ENCODE measurements at regions not wholly inside any gene's neighbourhood (a gene's known extent, or its start where the extent isn't known, plus 50 kb on each side); places are given as distances from the start of the nearest gene placed in this dataset.

DNA sequence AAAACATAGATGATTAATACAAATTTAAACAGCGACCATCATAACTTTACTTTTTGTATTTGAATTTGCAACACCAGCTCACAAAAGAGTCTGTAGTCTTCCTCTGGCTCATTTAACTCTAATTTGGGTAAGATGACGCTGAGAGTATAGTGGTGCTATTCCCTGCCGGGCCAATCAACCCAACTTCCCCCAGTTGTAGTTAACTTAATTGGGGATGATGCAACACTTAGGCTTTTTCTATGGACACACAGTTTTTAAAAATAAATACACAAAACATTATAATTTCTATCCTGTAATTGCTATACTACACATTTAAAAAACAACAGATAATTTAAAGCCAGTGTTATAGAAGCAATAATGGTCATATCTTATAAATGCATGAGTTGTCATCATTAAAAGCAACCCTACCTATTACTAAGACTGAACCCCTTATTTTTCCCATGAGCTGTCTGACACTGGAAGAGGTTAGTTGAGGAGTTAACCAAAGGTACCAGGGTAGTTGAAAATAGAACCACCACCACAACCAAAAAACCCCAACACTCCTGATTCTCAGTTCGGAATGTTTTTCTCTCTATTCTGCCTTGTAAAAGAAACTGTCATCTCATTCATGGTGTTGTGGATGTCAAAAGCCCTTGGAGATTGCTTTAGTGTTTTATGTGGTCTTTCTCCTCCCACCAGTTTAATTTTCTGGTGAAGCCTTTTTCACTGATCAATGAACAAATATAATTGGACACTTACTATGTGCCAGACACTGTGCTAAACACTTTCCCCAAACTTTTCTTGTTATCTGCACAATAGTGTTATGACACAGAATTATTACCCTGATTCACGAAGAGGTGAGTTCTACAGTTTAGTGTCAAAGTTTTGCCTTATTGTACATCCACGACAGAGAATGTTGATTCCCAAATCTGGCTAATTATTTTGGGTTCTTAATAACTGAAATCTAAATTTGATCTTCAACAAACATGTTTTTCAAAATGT is 61.5 kb upstream of the RAPGEF2 start:
- no peak for DNase-seq (ENCODE audit: low read depth)

DNA sequence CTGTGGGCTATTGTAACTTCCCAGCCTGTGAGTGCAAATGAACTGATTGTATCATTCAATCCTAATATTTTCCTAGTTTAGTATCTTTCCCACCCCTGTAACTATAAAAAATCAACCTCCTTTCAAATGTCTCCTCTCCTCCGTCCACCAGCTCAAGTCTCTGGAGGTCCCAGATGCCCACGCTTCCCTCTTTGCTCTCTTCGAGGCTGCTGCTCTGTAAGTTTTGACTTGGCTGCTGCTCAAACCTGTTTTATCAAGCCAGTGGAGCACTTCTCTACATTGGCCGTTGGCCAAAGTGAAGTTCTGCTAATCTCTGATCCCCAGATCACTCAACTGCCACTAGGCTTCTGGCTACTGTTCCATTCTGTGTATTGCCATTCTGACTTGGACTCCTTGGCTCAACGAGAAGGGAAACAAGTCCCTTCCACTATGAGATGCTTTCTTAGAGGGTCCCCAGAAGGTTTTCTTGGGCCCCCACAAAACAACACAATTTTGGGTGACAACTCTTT is 60.7 kb upstream of the RAPGEF2 start:
- DNase-seq (ENCODE audit: low read depth) = no peak

DNA sequence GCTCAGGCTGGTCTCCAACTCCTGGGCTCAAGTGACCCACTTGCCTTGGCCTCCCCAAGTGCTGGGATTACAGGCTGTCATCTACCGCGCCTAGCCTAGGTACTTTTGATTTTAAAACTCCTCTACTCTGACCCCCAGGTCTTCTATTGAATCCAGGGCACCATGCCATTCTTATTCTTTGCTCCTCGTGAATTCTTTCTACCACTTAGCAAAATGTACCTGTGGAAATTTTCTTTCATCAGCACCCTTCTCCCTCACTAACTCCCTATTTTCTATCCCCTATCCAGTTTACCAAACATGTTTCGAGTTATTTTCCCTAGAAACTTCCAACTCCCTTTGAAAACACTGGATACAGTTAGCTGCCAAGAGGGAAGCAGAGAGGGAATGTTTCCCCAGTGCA is 60.0 kb upstream of the RAPGEF2 start:
- DNase-seq (ENCODE audit: low read depth) = no peak

DNA sequence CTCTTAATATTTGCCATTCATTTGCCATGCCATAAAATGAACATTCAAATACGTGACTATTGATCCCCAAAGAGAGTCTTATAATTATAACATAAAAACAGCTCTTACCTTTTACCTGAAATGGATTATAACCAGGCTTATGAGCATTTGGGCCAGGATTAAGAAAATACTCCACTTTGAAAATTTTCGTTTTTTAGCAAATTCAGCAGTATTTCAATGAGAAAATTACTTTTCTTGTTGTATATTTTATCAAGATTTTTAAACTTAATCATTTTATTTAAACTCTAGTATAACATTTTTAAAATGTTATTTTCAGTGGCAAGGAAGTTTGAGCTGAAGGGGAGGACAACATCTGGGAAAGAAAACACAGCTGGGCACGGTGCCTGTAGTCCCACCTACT is 59.0 kb upstream of the RAPGEF2 start:
- DNase-seq (ENCODE audit: low read depth) = no peak

DNA sequence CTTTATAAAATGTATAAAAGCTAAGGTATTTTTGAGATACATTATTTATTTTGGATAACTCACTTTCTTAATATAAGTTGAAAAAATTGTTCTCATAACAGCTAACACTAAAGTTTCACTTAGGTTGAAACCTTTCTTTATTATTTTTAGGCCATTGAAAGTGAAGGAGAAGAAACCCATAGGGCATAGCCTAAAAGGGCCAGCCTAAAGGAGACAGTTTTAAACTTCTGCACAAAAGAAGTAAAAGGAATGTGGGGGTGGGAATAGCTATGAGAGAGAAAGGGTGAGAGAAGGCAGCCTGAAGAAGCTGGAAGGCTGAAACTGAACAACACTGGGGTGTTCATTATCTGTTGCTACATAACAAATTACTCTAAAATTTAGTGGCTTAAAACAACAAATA is 57.6 kb upstream of the RAPGEF2 start:
- DNase-seq (ENCODE audit: low read depth) = no peak

DNA sequence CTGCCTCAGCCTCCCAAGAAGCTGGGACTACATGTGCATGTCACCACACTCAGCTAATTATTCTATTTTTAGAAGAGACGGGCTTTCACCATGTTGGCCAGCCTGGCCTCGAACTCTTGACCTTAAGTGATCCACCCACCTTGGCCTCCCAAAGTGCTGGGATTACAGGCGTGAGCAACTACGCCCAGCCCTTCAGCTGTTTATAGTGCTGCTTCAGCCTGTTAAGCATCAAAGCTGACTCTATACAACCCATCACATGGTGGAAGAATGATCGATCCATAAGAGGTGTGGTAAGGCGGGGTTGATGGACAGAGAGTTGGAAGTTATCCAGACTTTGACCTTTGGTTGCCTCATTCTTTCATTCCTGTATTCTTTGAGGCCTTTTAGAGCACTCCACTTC is 56.2 kb upstream of the RAPGEF2 start:
- DNase-seq (ENCODE audit: low read depth) = no peak

DNA sequence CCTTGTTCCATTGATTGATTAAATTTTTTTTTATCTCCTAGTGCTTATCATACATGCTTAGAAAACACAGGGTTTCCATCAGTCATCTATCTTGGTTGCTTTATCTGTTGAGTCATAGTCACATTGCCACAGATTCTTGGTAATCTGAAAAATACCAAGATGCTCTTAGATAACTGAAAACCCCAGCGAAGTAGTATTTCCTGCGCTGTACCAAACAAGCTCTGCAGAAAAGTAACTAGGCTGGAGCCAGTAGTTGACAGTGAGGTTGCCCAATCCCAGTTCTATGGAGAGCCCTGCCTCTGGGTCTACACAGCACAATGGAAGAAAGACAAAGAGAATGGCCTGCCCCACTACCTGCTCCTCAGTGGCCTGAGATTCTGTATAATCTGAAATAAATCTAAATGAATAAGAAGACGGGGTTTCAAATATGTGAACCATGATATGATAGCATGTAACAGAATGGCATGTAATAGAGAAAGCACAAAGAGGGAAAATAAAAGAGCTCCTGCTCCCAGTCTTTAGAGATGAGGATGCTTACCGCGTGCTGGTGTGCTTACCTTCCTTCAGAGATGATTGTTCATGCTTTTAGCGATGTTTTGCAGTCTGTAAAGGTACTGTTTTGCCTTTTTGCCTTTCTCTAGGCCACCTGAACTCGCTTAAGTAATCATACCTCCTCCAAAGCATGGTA is 55.3 kb upstream of the RAPGEF2 start:
- no peak for DNase-seq (ENCODE audit: low read depth)

DNA sequence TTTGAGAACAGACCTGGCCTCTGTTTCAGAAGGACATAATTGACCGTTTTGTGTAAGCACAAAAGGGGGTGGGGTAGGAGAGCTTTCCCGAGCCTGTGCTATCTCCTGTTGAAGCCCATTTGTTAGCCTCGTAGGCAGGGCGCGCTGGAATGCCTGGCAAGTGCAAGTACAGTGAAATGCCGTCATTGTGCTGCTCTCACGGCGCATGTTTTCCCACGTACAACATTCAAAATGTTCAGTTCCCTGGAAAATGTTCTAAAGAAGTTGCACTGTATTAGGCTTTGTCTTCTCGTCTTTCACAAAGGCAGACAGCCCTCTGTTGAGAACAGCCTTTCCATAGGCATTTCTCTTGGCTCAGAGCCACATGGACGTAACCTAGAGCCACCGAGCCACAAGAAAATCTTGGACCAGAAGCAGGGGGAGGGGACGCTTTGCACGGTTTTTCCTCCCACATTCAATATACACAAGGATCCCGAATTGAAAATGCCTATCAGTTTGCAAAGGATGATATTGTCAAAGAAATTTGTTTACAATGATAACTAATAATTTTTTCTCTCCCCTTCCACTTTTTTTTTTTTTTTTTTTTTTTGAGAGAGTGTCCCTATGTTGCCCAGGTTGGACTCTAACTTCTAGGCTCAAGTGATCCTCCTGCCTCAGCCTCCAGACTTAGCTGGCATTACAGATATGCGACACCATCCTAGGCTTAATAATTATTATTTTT is 54.6 kb upstream of the RAPGEF2 start:
- DNase-seq (ENCODE audit: low read depth) = no peak

DNA sequence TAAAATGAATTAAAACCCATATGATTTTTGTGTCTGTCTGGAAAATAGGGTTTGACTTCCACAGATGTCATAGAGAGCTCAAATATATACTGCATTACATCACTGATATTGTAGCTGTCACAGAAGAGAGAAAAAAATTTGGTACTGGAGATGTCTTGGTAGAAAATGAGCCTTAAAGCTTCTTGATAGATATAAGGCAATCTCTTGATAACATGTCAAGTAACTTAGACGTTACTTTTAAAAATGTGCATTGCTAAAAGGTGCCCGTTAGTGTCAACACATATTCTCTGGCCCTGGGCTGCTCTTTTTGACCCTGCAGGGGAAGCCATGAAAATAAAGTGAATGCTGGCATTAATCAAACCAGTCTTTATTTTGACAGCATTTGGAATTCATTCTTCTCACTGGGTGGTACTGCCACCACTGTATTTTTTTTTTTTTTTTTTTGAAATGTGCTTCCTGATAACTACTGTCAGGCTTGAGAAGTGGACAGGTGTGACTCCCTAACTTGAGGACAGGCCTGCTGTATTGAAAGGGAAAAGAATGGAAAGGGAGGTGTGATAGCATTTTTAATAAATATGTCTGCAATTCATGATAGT is 53.0 kb upstream of the RAPGEF2 start:
- DNase-seq (ENCODE audit: low read depth) = no peak

DNA sequence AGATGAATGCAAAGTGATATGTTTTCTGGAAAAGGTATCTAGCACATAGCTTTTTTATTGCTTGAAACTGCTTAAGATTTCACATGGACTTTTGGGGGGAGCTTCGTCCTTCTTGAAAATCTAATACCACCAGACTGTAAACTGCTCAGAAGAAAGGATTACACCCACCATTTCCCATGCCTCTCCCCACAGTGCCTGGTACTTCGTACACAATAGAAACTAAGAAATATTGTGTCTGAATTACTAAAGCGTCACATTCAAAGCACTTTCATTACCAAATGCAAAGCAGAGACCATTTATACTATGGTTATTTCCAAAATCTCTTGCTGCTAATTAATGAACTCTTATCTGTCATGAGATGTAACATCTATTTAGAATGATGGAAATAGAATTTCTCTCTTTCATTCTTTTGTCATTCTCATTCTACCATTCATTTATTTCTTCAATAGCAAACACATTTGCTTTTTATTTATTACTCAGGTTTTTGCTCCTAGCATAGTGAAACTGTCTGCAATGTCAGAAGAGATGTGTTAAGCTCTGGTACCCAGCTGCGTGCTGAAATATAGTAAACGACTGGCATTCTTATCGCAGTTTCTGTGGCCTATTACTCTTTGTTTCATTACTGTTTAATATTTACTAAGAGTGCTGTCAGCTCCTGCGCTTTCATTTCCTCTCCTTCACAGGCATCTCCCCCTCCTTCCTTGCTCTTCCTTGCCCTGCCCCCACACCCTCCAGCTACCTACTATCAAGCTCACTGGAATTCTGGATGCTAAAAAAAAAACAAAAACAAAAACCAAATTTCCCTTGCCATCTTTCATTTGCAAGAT is 51.4 kb upstream of the RAPGEF2 start:
- no peak for DNase-seq (ENCODE audit: low read depth)

DNA sequence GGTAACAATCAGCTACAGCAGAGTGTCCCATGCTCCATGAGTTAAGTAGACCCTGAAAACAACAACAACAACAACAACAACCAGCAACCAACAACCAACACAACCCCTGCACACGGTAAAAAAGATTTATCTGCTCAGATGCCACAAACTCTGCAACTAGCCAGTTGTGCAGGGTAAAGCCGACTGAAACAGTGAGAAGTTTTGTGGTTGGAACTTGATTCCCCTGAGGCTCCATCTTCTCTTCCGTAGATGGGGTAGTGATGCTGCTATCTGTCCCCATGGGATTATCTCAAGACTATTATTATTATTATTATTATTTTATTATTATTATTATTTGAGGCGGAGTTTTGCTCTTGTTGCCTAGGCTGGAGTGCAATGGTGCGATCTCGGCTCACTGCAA is 50.6 kb upstream of the RAPGEF2 start:
- no peak for DNase-seq (ENCODE audit: low read depth)
